ENCODE measurements at regions not wholly inside any gene's neighbourhood (a gene's known extent, or its start where the extent isn't known, plus 50 kb on each side); places are given as distances from the start of the nearest gene placed in this dataset.

- TF ChIP-seq CTCF (IDR thresholded peaks at IDR 0.05; ENCODE audit: low read depth, low read length) (no peak), EZH2phosphoT487 (IDR thresholded peaks at IDR 0.05; ENCODE audit: low read depth) (no peak)
These were observed 114.2 kb downstream of the METRNL start for GRCh38 chr17:83193336-83194185.

Measured in OCI-LY3 (cell line).